ENCODE measurements at regions not wholly inside any gene's neighbourhood (a gene's known extent, or its start where the extent isn't known, plus 50 kb on each side); places are given as distances from the start of the nearest gene placed in this dataset.

- intact Hi-C loops (cut with micrococcal nuclease): loop anchor here (10.0 kb wide), 1 partner anchor 47 kb away; no protein-coding TSS in a partner anchor
These were observed 961.0 kb upstream of the CDH2 start for GRCh38 chr18:29137773-29138495.

GRCh38 chr18:29123706-29124530 lies 947.0 kb upstream of the CDH2 start:
- intact Hi-C loops (cut with micrococcal nuclease): no loop called here

- intact Hi-C loops (cut with micrococcal nuclease): no loop called here
These were observed 927.7 kb upstream of the CDH2 start for GRCh38 chr18:29104671-29105070.

- intact Hi-C loops (cut with micrococcal nuclease): no loop called here
These were observed 927.3 kb upstream of the CDH2 start for GRCh38 chr18:29104227-29104626.

- intact Hi-C loops (cut with micrococcal nuclease): no loop called here
These were observed 919.3 kb upstream of the CDH2 start for GRCh38 chr18:29096079-29096770.

GRCh38 chr18:29087616-29088246 lies 910.8 kb upstream of the CDH2 start:
- intact Hi-C loops (cut with micrococcal nuclease): no loop called here

GRCh38 chr18:29084120-29084519 lies 907.2 kb upstream of the CDH2 start:
- intact Hi-C loops (cut with micrococcal nuclease): no loop called here

GRCh38 chr18:29083545-29083944 lies 906.6 kb upstream of the CDH2 start:
- intact Hi-C loops (cut with micrococcal nuclease): no loop called here

- intact Hi-C loops (cut with micrococcal nuclease): no loop called here
These were observed 904.0 kb upstream of the CDH2 start for GRCh38 chr18:29080946-29081345.

GRCh38 chr18:29078273-29078672 lies 901.3 kb upstream of the CDH2 start:
- intact Hi-C loops (cut with micrococcal nuclease): no loop called here

- intact Hi-C loops (cut with micrococcal nuclease): no loop called here
These were observed 900.4 kb upstream of the CDH2 start for GRCh38 chr18:29077344-29077743.

- intact Hi-C loops (cut with micrococcal nuclease): no loop called here
These were observed 899.7 kb upstream of the CDH2 start for GRCh38 chr18:29076645-29077044.

- intact Hi-C loops (cut with micrococcal nuclease): no loop called here
These were observed 897.2 kb upstream of the CDH2 start for GRCh38 chr18:29074147-29074546.

- intact Hi-C loops (cut with micrococcal nuclease): no loop called here
These were observed 894.9 kb upstream of the CDH2 start for GRCh38 chr18:29071869-29072268.

GRCh38 chr18:29063346-29063745 lies 886.4 kb upstream of the CDH2 start:
- intact Hi-C loops (cut with micrococcal nuclease): no loop called here

GRCh38 chr18:29062921-29063320 lies 886.0 kb upstream of the CDH2 start:
- intact Hi-C loops (cut with micrococcal nuclease): no loop called here

- intact Hi-C loops (cut with micrococcal nuclease): no loop called here
These were observed 883.4 kb upstream of the CDH2 start for GRCh38 chr18:29060349-29060748.

GRCh38 chr18:29057703-29058102 lies 880.8 kb upstream of the CDH2 start:
- intact Hi-C loops (cut with micrococcal nuclease): no loop called here

- intact Hi-C loops (cut with micrococcal nuclease): no loop called here
These were observed 879.9 kb upstream of the CDH2 start for GRCh38 chr18:29056800-29057199.

GRCh38 chr18:29041976-29042375 lies 865.0 kb upstream of the CDH2 start:
- intact Hi-C loops (cut with micrococcal nuclease): no loop called here

- intact Hi-C loops (cut with micrococcal nuclease): no loop called here
These were observed 857.4 kb upstream of the CDH2 start for GRCh38 chr18:29034113-29034856.

All from T-helper 2 cell treated with Interferon-gamma antibody and Interleukin-4, amounts not matched to agents 100 ng/mL and 5 ng/mL, for 36 hours (primary cell).